ENCODE measurements at regions not wholly inside any gene's neighbourhood (a gene's known extent, or its start where the extent isn't known, plus 50 kb on each side); places are given as distances from the start of the nearest gene placed in this dataset.

- Mint-ChIP-seq H3K9me3 (ENCODE audit: low read depth) (no peaks in the 10 kb centered on the region), H3K27me3 (ENCODE audit: low read depth) (peaks cover 4% of the 10 kb centered on the region), H3K4me1 (ENCODE audit: low read depth) (no peaks in the 10 kb centered on the region), H3K4me3 (ENCODE audit: unreplicated experiment) (no peak overlapping the region), H3K36me3 (ENCODE audit: low read depth) (no peaks in the 10 kb centered on the region), H3K27ac (ENCODE audit: unreplicated experiment) (no peak overlapping the region)
- TF ChIP-seq CTCF (IDR thresholded peaks at IDR 0.05), result no peak
- no peak for DNase-seq (ENCODE audit: low spot score)
Observed at GRCh38 chr13:111881700-111882099, 185.2 kb upstream of the SOX1 start.

GRCh38 chr13:111882351-111882750 lies 184.6 kb upstream of the SOX1 start:
- Mint-ChIP-seq H3K27ac (ENCODE audit: unreplicated experiment) (no peak overlapping the region), H3K4me3 (ENCODE audit: unreplicated experiment) (no peak overlapping the region), H3K4me1 (ENCODE audit: low read depth) (no peaks in the 10 kb centered on the region), H3K9me3 (ENCODE audit: low read depth) (no peaks in the 10 kb centered on the region), H3K36me3 (ENCODE audit: low read depth) (no peaks in the 10 kb centered on the region), H3K27me3 (ENCODE audit: low read depth) (no peaks in the 10 kb centered on the region)
- TF ChIP-seq CTCF (IDR thresholded peaks at IDR 0.05), result no peak
- no peak for DNase-seq (ENCODE audit: low spot score)

- Mint-ChIP-seq H3K9me3 (ENCODE audit: low read depth) (no peaks in the 10 kb centered on the region), H3K36me3 (ENCODE audit: low read depth) (no peaks in the 10 kb centered on the region), H3K4me1 (ENCODE audit: low read depth) (no peaks in the 10 kb centered on the region), H3K4me3 (ENCODE audit: unreplicated experiment) (no peak overlapping the region), H3K27ac (ENCODE audit: unreplicated experiment) (no peak overlapping the region), H3K27me3 (ENCODE audit: low read depth) (no peaks in the 10 kb centered on the region)
- no peak for DNase-seq (ENCODE audit: low spot score)
- TF ChIP-seq CTCF (IDR thresholded peaks at IDR 0.05), result no peak
Observed at GRCh38 chr13:111883571-111884343, 183.2 kb upstream of the SOX1 start.

GRCh38 chr13:111886217-111886945 lies 180.6 kb upstream of the SOX1 start:
- peaks cover 11% of the 10 kb centered on the region for H3K9me3 Mint-ChIP-seq (ENCODE audit: low read depth)
- H3K27ac Mint-ChIP-seq (ENCODE audit: unreplicated experiment), result no peak overlapping the region
- no peak overlapping the region for H3K4me3 Mint-ChIP-seq (ENCODE audit: unreplicated experiment)
- no peaks in the 10 kb centered on the region for H3K36me3 Mint-ChIP-seq (ENCODE audit: low read depth)
- TF ChIP-seq CTCF (IDR thresholded peaks at IDR 0.05), result no peak
- DNase-seq (ENCODE audit: low spot score), result no peak
- H3K27me3 Mint-ChIP-seq (ENCODE audit: low read depth), result no peaks in the 10 kb centered on the region
- no peaks in the 10 kb centered on the region for H3K4me1 Mint-ChIP-seq (ENCODE audit: low read depth)

GRCh38 chr13:111893071-111893606 lies 173.8 kb upstream of the SOX1 start:
- H3K27ac Mint-ChIP-seq (ENCODE audit: unreplicated experiment), result peak overlapping the region; percentile 95
- H3K4me3 Mint-ChIP-seq (ENCODE audit: unreplicated experiment), result peak overlapping the region; percentile 84
- peaks cover 3% of the 10 kb centered on the region for H3K27me3 Mint-ChIP-seq (ENCODE audit: low read depth)
- H3K9me3 Mint-ChIP-seq (ENCODE audit: low read depth), result peaks cover 13% of the 10 kb centered on the region
- H3K36me3 Mint-ChIP-seq (ENCODE audit: low read depth), result no peaks in the 10 kb centered on the region
- H3K4me1 Mint-ChIP-seq (ENCODE audit: low read depth), result peaks cover 22% of the 10 kb centered on the region
- TF ChIP-seq CTCF (IDR thresholded peaks at IDR 0.05), result no peak
- DNase-seq (ENCODE audit: low spot score), result no peak
